ENCODE measurements at regions not wholly inside any gene's neighbourhood (a gene's known extent, or its start where the extent isn't known, plus 50 kb on each side); places are given as distances from the start of the nearest gene placed in this dataset.
A peak's percentile ranks its signal among the peaks of the same experiment; 100 is the strongest.

DNA sequence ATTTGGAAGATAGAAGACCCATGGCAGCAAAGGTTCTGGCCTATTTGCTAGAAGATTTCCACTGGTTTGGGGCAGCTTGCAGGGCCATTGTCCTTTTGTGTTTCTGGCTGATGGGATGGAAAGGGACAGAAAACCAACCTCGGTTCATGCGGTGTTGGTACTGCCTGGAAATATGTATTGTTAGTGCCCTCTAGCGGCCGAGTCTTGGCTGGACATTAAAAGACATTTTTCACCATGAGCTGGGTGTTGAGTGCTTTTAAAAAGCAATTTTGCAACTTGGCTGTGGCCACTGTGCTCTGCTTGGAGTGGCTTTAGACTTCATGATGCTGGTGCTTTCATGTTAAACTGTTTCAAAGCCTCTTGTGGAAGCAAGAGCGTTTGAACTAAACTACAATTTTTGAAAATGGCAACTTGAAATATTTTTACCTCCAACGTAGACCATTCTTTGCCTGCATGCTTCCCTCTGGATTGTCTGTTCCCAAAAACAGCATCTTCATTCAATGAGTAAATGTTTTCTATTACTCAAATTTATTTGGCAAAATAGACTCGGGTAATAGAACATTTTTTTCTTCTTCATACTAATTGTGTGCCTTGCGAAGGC lies 102.7 kb upstream of the TBX5 start:
- TF ChIP-seq POLR2A (IDR thresholded peaks at IDR 0.05; ENCODE audit: low read depth, low read length) (no peak), JUN (IDR thresholded peaks at IDR 0.05; ENCODE audit: borderline replicate concordance, insufficient read depth, insufficient read length, low read depth) (no peak), EZH2 (IDR thresholded peaks at IDR 0.05; ENCODE audit: borderline replicate concordance, low read depth, low read length, severe bottlenecking) (no peak)
- TF ChIP-seq, protein P1, sequence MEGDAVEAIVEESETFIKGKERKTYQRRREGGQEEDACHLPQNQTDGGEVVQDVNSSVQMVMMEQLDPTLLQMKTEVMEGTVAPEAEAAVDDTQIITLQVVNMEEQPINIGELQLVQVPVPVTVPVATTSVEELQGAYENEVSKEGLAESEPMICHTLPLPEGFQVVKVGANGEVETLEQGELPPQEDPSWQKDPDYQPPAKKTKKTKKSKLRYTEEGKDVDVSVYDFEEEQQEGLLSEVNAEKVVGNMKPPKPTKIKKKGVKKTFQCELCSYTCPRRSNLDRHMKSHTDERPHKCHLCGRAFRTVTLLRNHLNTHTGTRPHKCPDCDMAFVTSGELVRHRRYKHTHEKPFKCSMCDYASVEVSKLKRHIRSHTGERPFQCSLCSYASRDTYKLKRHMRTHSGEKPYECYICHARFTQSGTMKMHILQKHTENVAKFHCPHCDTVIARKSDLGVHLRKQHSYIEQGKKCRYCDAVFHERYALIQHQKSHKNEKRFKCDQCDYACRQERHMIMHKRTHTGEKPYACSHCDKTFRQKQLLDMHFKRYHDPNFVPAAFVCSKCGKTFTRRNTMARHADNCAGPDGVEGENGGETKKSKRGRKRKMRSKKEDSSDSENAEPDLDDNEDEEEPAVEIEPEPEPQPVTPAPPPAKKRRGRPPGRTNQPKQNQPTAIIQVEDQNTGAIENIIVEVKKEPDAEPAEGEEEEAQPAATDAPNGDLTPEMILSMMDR (IDR thresholded peaks at IDR 0.05; ENCODE audit: extremely low read depth in 1 of 2, insufficient read depth in 1 of 2, low read depth in 1 of 2, low read length in 2 of 2) = peak; percentile 63 to 64
